GM21515 (cell line): ENCODE measurements at regions not wholly inside any gene's neighbourhood (a gene's known extent, or its start where the extent isn't known, plus 50 kb on each side); places are given as distances from the start of the nearest gene placed in this dataset.
A peak's percentile ranks its signal among the peaks of the same experiment; 100 is the strongest.

Experiments
- ATAC-seq: cut with Tn5 transposase; IDR thresholded peaks from one replicate; pipeline ENCODE4 v1.9.1; 2021; ENCODE audit not compliant: unreplicated experiment

DNA sequence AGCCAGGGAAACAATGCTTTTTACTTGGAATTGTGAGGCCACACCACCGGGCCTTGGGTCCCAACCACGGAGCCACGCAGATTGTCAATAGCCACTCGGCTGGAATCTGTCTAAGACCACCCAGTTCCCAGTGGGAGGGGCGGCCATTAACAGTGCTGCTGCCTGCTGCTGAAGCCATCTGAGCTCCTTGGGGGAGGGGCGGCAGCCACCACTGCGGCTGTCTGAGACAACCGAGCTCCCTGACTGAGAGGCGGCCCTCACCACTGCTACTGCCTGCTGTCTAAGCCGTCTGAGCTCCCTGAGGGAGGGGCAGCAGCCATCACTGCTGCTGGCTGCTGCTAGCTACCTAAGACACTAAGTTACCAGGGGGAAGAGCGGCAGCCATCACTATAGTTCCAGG, 64.3 kb downstream of the DMRTA2 start:
- no peak for ATAC-seq

GRCh38 chr1:50357186-50357585, 66.1 kb downstream of the DMRTA2 start:
- ATAC-seq, result no peak

- ATAC-seq, result no peak
These were observed 68.4 kb downstream of the DMRTA2 start for GRCh38 chr1:50354813-50355212.

DNA sequence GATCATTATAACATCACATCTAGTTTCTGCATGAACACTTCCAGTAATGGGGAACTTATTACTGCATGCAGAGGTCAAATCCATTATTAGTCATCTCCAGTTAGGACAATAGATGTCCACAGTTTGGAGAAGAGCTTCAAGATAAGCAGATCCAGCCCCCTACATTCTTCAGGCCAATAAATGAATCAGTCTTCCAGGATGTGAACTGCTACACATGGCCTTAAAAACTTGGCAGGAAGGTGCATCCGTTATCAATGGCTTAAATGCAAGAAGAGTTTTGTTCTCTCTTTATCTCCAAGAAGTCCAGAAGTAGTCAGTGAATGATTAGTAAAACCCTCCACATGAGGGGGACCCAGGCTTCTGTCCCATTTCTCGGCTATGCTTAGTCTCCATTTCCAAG, 70.8 kb downstream of the DMRTA2 start:
- ATAC-seq, result no peak

- ATAC-seq, result peak; percentile 72
These were observed 72.4 kb downstream of the DMRTA2 start for GRCh38 chr1:50350868-50351267.

DNA sequence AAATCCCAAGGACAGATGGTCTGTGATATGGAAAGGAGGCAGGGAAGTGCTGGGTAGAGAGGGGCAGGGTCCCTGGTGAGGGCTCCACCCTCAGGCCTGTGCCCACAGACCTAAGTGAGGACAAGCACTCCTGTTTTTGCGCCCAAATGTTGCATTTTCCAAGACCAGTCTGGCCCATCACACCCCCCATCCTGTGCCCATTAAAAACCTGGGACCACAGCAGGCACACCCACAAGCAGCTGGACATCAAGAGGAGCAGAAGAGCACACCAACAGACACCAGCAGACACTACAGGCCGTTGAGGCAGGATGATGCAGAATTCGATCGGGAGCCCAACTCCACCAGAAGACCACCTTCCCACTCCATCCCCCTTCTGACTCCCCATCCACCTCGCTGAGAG, 72.8 kb downstream of the DMRTA2 start:
- no peak for ATAC-seq

DNA sequence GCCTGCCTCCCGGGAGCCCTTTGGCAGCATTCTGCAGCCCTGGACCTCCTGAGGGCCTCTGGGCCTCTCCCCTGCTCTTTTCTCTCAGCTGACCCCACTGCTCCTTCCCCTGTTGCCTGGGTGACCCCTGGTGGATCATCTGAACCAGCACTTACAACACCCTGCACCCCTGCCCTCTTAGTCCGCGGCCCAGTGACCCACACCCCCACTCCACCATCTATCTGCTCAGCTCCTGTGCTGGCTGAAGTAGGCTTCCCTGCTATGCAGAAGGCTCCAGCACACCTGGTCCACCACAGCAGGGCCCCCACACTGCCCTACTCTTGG, 74.0 kb downstream of the DMRTA2 start:
- ATAC-seq, result no peak

- peak; percentile 71 for ATAC-seq
These were observed 74.6 kb downstream of the DMRTA2 start for GRCh38 chr1:50348449-50349241.

- no peak for ATAC-seq
These were observed 75.3 kb downstream of the DMRTA2 start for GRCh38 chr1:50347933-50348332.

GRCh38 chr1:50346621-50347020, 76.6 kb downstream of the DMRTA2 start:
- ATAC-seq, result no peak

- no peak for ATAC-seq
These were observed 79.9 kb downstream of the DMRTA2 start for GRCh38 chr1:50343323-50343722.

DNA sequence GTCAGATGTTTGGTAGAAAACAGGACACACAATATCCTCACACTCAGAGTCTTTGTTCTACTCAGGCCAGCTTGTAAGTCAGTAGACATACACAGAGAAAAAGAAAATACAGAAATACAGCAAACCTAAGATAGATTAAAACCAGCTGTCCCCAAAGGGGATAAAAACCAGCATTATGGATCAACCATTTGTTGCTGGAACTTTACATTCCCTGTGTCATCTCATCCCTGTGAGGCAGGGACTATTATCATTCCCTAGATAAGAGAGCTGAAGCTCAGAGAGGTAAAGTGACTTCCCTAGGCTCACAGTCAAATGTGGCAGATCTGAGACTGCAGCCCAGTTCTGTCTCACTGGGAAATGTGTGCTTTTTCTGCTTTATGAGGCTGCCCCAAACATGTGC, 80.7 kb downstream of the DMRTA2 start:
- ATAC-seq, result no peak

- ATAC-seq, result no peak
These were observed 88.2 kb downstream of the DMRTA2 start for GRCh38 chr1:50335036-50335435.

GRCh38 chr1:50333595-50333974, 89.7 kb downstream of the DMRTA2 start:
- peak; percentile 77 for ATAC-seq

- ATAC-seq, result peak; percentile 75
These were observed 90.2 kb downstream of the DMRTA2 start for GRCh38 chr1:50332941-50333594.

DNA sequence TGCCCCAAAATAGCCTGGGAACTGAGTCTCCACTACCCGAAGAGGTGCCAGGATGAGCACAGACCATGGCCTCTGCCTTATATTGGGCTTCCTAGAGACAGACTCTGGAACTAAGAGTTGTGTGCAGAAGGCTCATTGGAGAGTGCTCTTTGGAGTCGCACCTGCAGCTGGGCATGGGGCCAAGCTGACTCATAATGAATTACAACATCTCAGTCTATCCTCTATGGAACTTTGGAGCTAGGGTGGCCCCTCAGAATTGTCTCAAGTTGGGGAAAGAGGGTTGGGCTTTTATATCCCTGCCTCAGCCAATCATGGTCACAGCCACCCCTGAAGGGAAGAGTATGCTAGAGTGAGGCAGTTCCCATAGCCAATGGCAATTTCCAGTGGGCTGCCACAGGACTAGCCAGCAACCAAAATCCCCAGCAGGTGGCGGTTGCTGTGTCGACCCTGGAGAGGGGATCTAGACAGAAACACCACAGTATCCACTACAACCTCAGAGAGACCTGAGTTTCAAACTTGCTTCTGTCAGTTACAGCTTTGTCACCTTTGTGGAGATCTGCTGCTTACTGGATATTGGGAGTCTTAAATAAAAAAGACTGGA, 93.8 kb downstream of the DMRTA2 start:
- ATAC-seq, result no peak

GRCh38 chr1:50328552-50328951, 94.7 kb downstream of the DMRTA2 start:
- no peak for ATAC-seq

DNA sequence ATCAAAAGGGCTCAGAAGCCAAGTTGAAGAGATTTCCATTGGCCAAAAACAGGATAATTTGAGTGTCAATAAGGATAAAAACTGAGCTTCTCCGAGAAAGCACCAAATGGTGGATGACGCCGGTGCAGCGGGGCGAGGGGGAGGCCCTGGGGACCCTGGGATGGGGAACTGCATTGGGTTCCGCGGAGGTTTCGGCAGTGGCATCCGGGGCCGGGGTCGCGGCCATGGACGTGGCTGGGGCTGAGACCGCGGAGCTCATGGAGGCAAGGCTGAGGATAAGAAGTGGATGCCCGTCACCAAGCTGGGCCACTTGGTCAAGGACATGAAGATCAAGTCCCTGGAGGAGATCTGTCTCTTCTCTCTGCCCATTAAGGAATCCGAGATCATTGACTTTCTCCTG, 97.2 kb downstream of the DMRTA2 start:
- no peak for ATAC-seq

- no peak for ATAC-seq
These were observed 100.7 kb downstream of the DMRTA2 start for GRCh38 chr1:50322579-50322978.

- no peak for ATAC-seq
These were observed 104.8 kb downstream of the DMRTA2 start for GRCh38 chr1:50318428-50318827.

GRCh38 chr1:50308878-50309277, 114.4 kb downstream of the DMRTA2 start:
- ATAC-seq, result no peak

DNA sequence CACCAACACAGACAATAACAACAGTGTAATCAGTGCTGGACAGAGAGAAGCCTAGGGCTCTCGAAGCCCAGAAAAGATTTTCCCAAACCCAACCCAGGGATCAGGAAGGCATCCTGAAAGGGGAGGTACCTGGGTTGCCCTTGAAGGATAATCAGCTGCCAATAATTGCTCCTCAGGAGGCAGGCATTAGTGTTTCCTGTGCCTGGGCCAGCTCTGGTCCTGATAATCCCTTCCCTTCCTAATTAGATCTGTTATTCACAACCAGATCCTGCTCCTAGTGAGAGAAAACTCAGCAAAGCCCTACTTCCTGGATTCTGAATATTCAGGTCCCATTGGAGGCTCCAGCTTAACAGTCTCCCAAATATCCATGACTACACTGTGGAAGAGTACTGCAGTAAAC, 117.4 kb downstream of the DMRTA2 start:
- ATAC-seq, result no peak
